Uterus (tissue), 3 donors: ENCODE measurements at regions not wholly inside any gene's neighbourhood (a gene's known extent, or its start where the extent isn't known, plus 50 kb on each side); places are given as distances from the start of the nearest gene placed in this dataset.

Source experiments
- DNase-seq, 2 donors: peaks; one replicate each; pipeline ENCODE4 v3.0.0-alpha.2; 2019 to 2020
- H3K27ac ChIP-seq, 2 donors: fragments of 200-600 bp; sonication (generic); 1 replicate in 1 of 2; 2 replicates in 1 of 2; pipeline ENCODE4 v1.5.1; 2016 to 2018
- H3K27me3 ChIP-seq, 2 donors: fragments of 200-600 bp; sonication (generic); one replicate each; pipeline ENCODE4 v1.5.1; 2018 to 2019; ENCODE audit warnings: control low read depth in 1 of 2
- H3K36me3 ChIP-seq, 2 donors: fragments of 200-600 bp; sonication (generic); one replicate each; pipeline ENCODE4 v1.5.1; 2019; ENCODE audit warnings: control low read depth in 1 of 2
- H3K4me1 ChIP-seq, 2 donors: fragments of 200-600 bp; sonication (generic); one replicate each; pipeline ENCODE4 v1.5.1; 2018 to 2019; ENCODE audit warnings: control low read depth in 1 of 2
- H3K4me3 ChIP-seq, 2 donors: fragments of 200-600 bp; sonication (generic); 1 replicate in 1 of 2; 2 replicates in 1 of 2; pipeline ENCODE4 v1.5.1; 2018 to 2019; ENCODE audit warnings: mild to moderate bottlenecking in 1 of 2
- H3K9me3 ChIP-seq, 2 donors: fragments of 200-600 bp; sonication (generic); one replicate each; pipeline ENCODE4 v1.5.1; 2019; ENCODE audit warnings: control low read depth in 1 of 2
- POLR2A ChIP-seq, 2 donors: fragments of 450-650 bp; IDR thresholded peaks; one replicate each; pipeline ENCODE4 v1.6.1; 2016; ENCODE audit warnings: antibody characterized with exemption in 2 of 2, mild to moderate bottlenecking in 1 of 2, moderate library complexity in 1 of 2
- intact Hi-C: fragments of 100-400 bp; cut with DNase I; formaldehyde crosslinking; loops from one replicate; pipeline ENCODE4 v1.15.1; 2023; ENCODE audit warnings: low total_unique reads
- TF ChIP-seq, protein P1 (sequence below), 4 experiments: fragments of 200-600 bp in 2 of 4; fragments of 450-650 bp in 2 of 4; sonication (generic) in 2 of 4; IDR thresholded peaks; one replicate each; pipeline ENCODE4 v1.5.1; 2016 to 2019; ENCODE audit warnings: antibody characterized with exemption in 4 of 4, mild to moderate bottlenecking in 2 of 4, moderate library complexity in 1 of 4
- donor health status: DM: yes; HTN: yes; CAD: no.

DNA sequence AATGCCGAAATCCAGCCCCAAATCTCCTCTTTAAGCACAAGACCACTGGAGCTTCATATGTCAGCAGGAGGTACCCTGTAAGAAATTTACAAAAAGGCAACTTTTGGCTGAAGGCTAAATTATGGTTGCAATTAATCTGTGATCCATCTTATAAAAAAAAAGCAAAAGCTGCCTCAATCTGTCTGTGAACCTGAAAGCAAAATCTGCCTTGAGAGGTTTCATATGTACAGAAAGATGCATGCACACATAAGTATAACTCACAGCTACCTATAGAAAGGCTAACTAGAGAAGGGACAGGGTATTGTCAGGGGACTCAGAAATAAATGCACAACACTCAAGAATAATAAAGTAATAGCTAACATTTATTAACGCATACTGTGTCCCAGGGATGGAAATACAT is 964.2 kb upstream of the ADGRL2 start:
- no peak for DNase-seq
- intact Hi-C loops: no loop called here
- peaks cover 0 to 2% of the 10 kb centered on the region in 2 donors for H3K36me3 ChIP-seq

DNA sequence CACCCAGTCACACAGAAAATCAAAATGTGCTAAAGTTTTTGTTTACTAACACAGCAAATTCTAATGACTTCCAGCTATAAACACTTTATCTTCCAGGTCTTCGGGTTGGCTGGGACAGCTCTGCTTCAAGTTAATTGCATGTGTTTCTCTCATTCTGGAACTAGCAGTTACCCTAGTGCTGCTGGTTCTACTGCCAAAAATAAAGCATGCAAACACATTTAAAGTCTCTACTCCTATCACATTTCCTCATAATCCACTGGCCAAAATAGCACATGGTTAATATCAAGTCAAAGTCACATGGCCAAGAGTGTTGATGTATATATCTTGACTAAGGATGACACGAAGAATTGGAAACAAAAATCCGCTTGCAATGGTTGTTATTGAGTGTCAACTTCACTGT is 973.1 kb upstream of the ADGRL2 start:
- TF ChIP-seq POLR2A (IDR thresholded peaks at IDR 0.05): no peak
- TF ChIP-seq, protein P1, sequence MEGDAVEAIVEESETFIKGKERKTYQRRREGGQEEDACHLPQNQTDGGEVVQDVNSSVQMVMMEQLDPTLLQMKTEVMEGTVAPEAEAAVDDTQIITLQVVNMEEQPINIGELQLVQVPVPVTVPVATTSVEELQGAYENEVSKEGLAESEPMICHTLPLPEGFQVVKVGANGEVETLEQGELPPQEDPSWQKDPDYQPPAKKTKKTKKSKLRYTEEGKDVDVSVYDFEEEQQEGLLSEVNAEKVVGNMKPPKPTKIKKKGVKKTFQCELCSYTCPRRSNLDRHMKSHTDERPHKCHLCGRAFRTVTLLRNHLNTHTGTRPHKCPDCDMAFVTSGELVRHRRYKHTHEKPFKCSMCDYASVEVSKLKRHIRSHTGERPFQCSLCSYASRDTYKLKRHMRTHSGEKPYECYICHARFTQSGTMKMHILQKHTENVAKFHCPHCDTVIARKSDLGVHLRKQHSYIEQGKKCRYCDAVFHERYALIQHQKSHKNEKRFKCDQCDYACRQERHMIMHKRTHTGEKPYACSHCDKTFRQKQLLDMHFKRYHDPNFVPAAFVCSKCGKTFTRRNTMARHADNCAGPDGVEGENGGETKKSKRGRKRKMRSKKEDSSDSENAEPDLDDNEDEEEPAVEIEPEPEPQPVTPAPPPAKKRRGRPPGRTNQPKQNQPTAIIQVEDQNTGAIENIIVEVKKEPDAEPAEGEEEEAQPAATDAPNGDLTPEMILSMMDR (IDR thresholded peaks at IDR 0.05): no peak
- H3K9me3 ChIP-seq: no peaks in the 10 kb centered on the region
- no peak for DNase-seq
- intact Hi-C loops: no loop called here
- H3K36me3 ChIP-seq: no peaks in the 10 kb centered on the region
- H3K27me3 ChIP-seq: no peaks in the 10 kb centered on the region
- H3K4me1 ChIP-seq: no peaks in the 10 kb centered on the region
- no peak overlapping the region for H3K27ac ChIP-seq
- no peak overlapping the region for H3K4me3 ChIP-seq

More for the DNA sequence above, 964.2 kb upstream of the ADGRL2 start:
- TF ChIP-seq, protein P1 (IDR thresholded peaks at IDR 0.05): no peak
- no peak for TF ChIP-seq POLR2A (IDR thresholded peaks at IDR 0.05)
- no peaks in the 10 kb centered on the region for H3K27me3 ChIP-seq
- no peaks in the 10 kb centered on the region for H3K4me1 ChIP-seq
- H3K9me3 ChIP-seq: no peaks in the 10 kb centered on the region
- H3K27ac ChIP-seq: no peak overlapping the region
- H3K4me3 ChIP-seq: no peak overlapping the region

DNA sequence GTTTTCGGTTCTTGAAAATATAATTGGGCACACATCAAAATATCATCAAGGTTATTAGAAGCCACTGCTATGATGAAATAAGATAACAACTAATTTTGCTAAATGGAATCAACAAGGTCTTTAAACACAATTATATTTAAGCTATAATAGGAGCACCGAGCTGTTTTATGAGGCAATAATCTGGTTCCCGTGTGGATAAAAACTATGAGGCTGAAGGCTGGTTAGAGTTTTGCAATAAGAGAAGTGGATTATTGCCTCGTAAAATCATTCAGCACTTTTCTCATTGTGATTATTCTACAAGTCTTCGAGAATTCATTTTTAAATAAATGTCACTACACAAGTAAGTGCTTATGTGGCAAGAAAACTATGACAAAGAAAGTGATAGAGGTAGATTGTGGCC is 975.7 kb upstream of the ADGRL2 start:
- no peaks in the 10 kb centered on the region for H3K27me3 ChIP-seq
- no peaks in the 10 kb centered on the region for H3K9me3 ChIP-seq
- intact Hi-C loops: no loop called here

DNA sequence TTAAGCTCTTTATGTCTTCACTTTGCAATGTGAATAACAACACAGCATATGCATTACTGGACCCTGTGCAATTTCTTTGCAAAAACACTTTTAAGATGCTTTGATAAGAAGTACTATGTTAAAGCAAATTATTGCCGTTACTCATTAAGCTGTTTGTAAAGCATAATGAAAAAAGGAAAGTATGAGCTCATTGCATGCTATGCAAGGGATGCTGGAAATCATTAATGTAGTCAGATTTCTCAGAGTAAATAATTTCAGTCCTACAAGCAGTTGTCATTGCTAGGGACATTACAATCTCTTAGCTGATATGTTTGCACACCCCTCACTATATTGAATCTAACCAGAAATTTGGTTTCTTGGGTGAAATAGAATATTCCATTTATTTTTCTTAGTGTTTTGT is 982.5 kb upstream of the ADGRL2 start:
- intact Hi-C loops: no loop called here
- TF ChIP-seq, protein P1 (IDR thresholded peaks at IDR 0.05): no peak
- TF ChIP-seq POLR2A (IDR thresholded peaks at IDR 0.05): no peak

More for the DNA sequence above, 975.7 kb upstream of the ADGRL2 start:
- H3K4me3 ChIP-seq: no peak overlapping the region
- no peak for DNase-seq
- H3K36me3 ChIP-seq: no peaks in the 10 kb centered on the region
- no peak overlapping the region for H3K27ac ChIP-seq
- H3K4me1 ChIP-seq: no peaks in the 10 kb centered on the region
- TF ChIP-seq, protein P1 (IDR thresholded peaks at IDR 0.05): no peak
- no peak for TF ChIP-seq POLR2A (IDR thresholded peaks at IDR 0.05)

DNA sequence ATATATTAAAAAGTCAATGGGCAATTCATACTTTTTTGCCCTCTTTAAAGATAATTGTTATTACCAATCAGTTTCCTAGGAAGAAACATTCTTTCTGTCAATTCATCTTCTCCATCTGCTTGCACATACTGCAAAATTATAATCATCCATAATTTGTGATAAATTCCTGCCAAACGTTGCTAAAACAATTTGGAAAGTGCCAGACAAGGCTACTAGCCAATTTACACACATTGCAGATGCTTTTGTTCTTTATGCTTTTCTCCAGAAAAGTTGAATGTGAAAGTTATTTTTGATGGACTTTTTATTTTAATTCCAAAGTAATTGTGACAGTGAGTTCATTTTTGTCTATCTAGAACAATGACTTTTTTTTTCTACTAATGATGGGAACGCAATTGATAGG is 992.8 kb upstream of the ADGRL2 start:
- DNase-seq: no peak
- no peaks in the 10 kb centered on the region for H3K36me3 ChIP-seq
- no peak overlapping the region for H3K4me3 ChIP-seq
- TF ChIP-seq, protein P1 (IDR thresholded peaks at IDR 0.05): no peak
- no peak for TF ChIP-seq POLR2A (IDR thresholded peaks at IDR 0.05)
- H3K9me3 ChIP-seq: no peaks in the 10 kb centered on the region
- H3K27me3 ChIP-seq: no peaks in the 10 kb centered on the region
- H3K27ac ChIP-seq: no peak overlapping the region
- no peaks in the 10 kb centered on the region for H3K4me1 ChIP-seq
- intact Hi-C loops: no loop called here

More for the DNA sequence above, 982.5 kb upstream of the ADGRL2 start:
- no peak overlapping the region for H3K27ac ChIP-seq
- H3K4me1 ChIP-seq: no peaks in the 10 kb centered on the region
- H3K4me3 ChIP-seq: no peak overlapping the region
- no peak for DNase-seq
- H3K27me3 ChIP-seq: no peaks in the 10 kb centered on the region
- H3K9me3 ChIP-seq: no peaks in the 10 kb centered on the region
- no peaks in the 10 kb centered on the region for H3K36me3 ChIP-seq
